HG03095 (cell line): ENCODE measurements at regions not wholly inside any gene's neighbourhood (a gene's known extent, or its start where the extent isn't known, plus 50 kb on each side); places are given as distances from the start of the nearest gene placed in this dataset.
"Not testable (repeated sequence)": the region's sequence is repeated elsewhere in the genome, so short reads cannot be mapped to it uniquely, and the experiment has no call there.

Source experiments
- ATAC-seq: cut with Tn5 transposase; IDR thresholded peaks from one replicate; pipeline ENCODE4 v1.9.1; 2021; ENCODE audit warnings: moderate library complexity; ENCODE audit not compliant: unreplicated experiment

GRCh38 chrX:112946227-112946626 lies 105.6 kb upstream of the AMOT start:
- ATAC-seq = no peak

GRCh38 chrX:112945826-112946225 lies 105.2 kb upstream of the AMOT start:
- no peak for ATAC-seq

GRCh38 chrX:112941209-112941837 lies 100.7 kb upstream of the AMOT start:
- ATAC-seq = peak; percentile 74

- no peak for ATAC-seq
Observed at GRCh38 chrX:112935029-112935428, 94.4 kb upstream of the AMOT start.

GRCh38 chrX:112931900-112932299 lies 91.3 kb upstream of the AMOT start:
- ATAC-seq = no peak

GRCh38 chrX:112931478-112931877 lies 90.8 kb upstream of the AMOT start:
- ATAC-seq = no peak

GRCh38 chrX:112923381-112923780 lies 82.8 kb upstream of the AMOT start:
- not testable (repeated sequence) for ATAC-seq

- no peak for ATAC-seq
Observed at GRCh38 chrX:112913807-112914206, 73.2 kb upstream of the AMOT start.

GRCh38 chrX:112910418-112910817 lies 69.8 kb upstream of the AMOT start:
- no peak for ATAC-seq

- ATAC-seq = no peak
Observed at GRCh38 chrX:112901869-112902725, 61.5 kb upstream of the AMOT start.

- no peak for ATAC-seq
Observed at GRCh38 chrX:112896051-112896450, 55.4 kb upstream of the AMOT start.
